SK-N-SH (cell line): ENCODE measurements at regions not wholly inside any gene's neighbourhood (a gene's known extent, or its start where the extent isn't known, plus 50 kb on each side); places are given as distances from the start of the nearest gene placed in this dataset.

Experiments used
- CTCF ChIA-PET: fragments of 300-600, 350-600 bp; formaldehyde crosslinking; extraction: SDS; loops from one replicate; lab custom pipeline; 2021; lab: Yijun Ruan, JAX
- POLR2A ChIA-PET: fragments of 350-600 bp; sonication (Branson Sonifier 250); formaldehyde crosslinking; extraction: SDS; loops from one replicate; lab custom pipeline; 2020; ENCODE audit warnings: antibody characterized with exemption, inconsistent platforms; lab: Yijun Ruan, JAX
- DNase-seq: peaks from one replicate; pipeline ENCODE4 v3.0.0; 2012
- H2AFZ ChIP-seq: fragments of 200-600 bp; sonication (generic); 2 replicates; pipeline ENCODE4 v1.8.1; 2016; ENCODE audit warnings: antibody characterized with exemption, mild to moderate bottlenecking, low read depth
- H3F3A ChIP-seq: fragments of 200-600 bp; sonication (generic); replicated peaks from 2 replicates; pipeline ENCODE3; 2016; ENCODE audit warnings: antibody characterized with exemption, mild to moderate bottlenecking; ENCODE audit not compliant: insufficient read depth
- H3K27ac ChIP-seq, 2 experiments: fragments of 200-500 bp in 1 of 2; fragments of 200-600 bp in 1 of 2; sonication (Bioruptor generic) in 1 of 2; sonication (generic), shearing (Covaris generic) in 1 of 2; 2 replicates each; pipeline versions ENCODE4 v1.5.1 to v1.6.1; 2014 to 2016; ENCODE audit warnings: low read depth in 2 of 2, inconsistent platforms in 1 of 2, low read length in 1 of 2, mild to moderate bottlenecking in 1 of 2, mixed read lengths in 1 of 2
- H3K27me3 ChIP-seq: fragments of 200-600 bp; sonication (generic), shearing (Covaris generic); 2 replicates; pipeline ENCODE4 v1.6.1; 2016; ENCODE audit warnings: mixed run types; ENCODE audit not compliant: insufficient read depth
- H3K36me3 ChIP-seq, 2 experiments: fragments of 200-500 bp in 1 of 2; fragments of 200-600 bp in 1 of 2; sonication (Bioruptor generic) in 1 of 2; sonication (generic) in 1 of 2; replicated peaks in 1 of 2; 2 replicates each; pipeline versions ENCODE3 to v1.5.1; 2014 to 2016; ENCODE audit warnings: low read length in 1 of 2, mild to moderate bottlenecking in 1 of 2; ENCODE audit not compliant: insufficient read depth in 2 of 2, control insufficient read depth in 1 of 2
- H3K4me1 ChIP-seq, 2 experiments: fragments of 200-500 bp in 1 of 2; fragments of 200-600 bp in 1 of 2; sonication (Bioruptor generic) in 1 of 2; sonication (generic), shearing (Covaris generic) in 1 of 2; 2 replicates each; pipeline versions ENCODE4 v1.5.1 to v1.6.1; 2014 to 2016; ENCODE audit warnings: low read depth in 1 of 2, low read length in 1 of 2, mixed run types in 1 of 2; ENCODE audit not compliant: insufficient read depth in 2 of 2, control insufficient read depth in 1 of 2
- H3K4me2 ChIP-seq: fragments of 200-600 bp; sonication (generic), shearing (Covaris generic); 2 replicates; pipeline ENCODE4 v1.6.1; 2017; ENCODE audit warnings: mixed run types
- H3K4me3 ChIP-seq, 2 experiments: fragments of 200-500 bp in 1 of 2; fragments of 200-600 bp in 1 of 2; sonication (Bioruptor generic) in 1 of 2; sonication (generic), shearing (Covaris generic) in 1 of 2; 2 replicates each; pipeline versions ENCODE4 v1.5.1 to v1.8.1; 2014 to 2016; ENCODE audit warnings: low read depth in 2 of 2, inconsistent platforms in 1 of 2, low read length in 1 of 2, mild to moderate bottlenecking in 1 of 2, mixed read lengths in 1 of 2, moderate library complexity in 1 of 2
- H3K79me2 ChIP-seq: fragments of 200-600 bp; sonication (generic); 2 replicates; pipeline ENCODE4 v1.8.1; 2017; ENCODE audit warnings: mild to moderate bottlenecking; ENCODE audit not compliant: insufficient read depth
- H3K9ac ChIP-seq: fragments of 200-600 bp; sonication (generic); 2 replicates; pipeline ENCODE4 v1.6.1; 2017; ENCODE audit warnings: mixed run types
- H3K9me2 ChIP-seq: fragments of 200-600 bp; sonication (generic); 2 replicates; pipeline ENCODE4 v1.6.1; 2017; ENCODE audit warnings: mixed run types
- H3K9me3 ChIP-seq: fragments of 200-600 bp; sonication (generic); 2 replicates; pipeline ENCODE4 v1.6.1; 2017; ENCODE audit warnings: mixed run types, mild to moderate bottlenecking, moderate library complexity
- H4K20me1 ChIP-seq: fragments of 200-600 bp; sonication (generic); 2 replicates; pipeline ENCODE4 v1.6.1; 2017; ENCODE audit warnings: mild to moderate bottlenecking, mixed run types; ENCODE audit not compliant: insufficient read depth
- EP300 ChIP-seq, 2 experiments: IDR thresholded peaks; 2 replicates each; pipeline versions ENCODE4 v1.4.0 to v1.6.1; 2012; ENCODE audit warnings: borderline replicate concordance in 1 of 2, low read depth in 1 of 2, low read length in 1 of 2
- FOXJ3 ChIP-seq: sonication (generic); formaldehyde crosslinking; IDR thresholded peaks from 2 replicates; pipeline ENCODE4 v1.5.1; 2020; ENCODE audit warnings: mild to moderate bottlenecking, missing genetic modification reagents
- GATA2 ChIP-seq: sonication (generic); formaldehyde crosslinking; IDR thresholded peaks from 2 replicates; pipeline ENCODE4 v1.5.0; 2020; ENCODE audit warnings: mild to moderate bottlenecking, missing genetic modification reagents
- JUND ChIP-seq: IDR thresholded peaks from 2 replicates; pipeline ENCODE4 v1.4.0; 2012
- RAD21 ChIP-seq: IDR thresholded peaks from 2 replicates; pipeline ENCODE4 v1.6.1; 2012; ENCODE audit warnings: mild to moderate bottlenecking, low read length
- REST ChIP-seq: IDR thresholded peaks from 2 replicates; pipeline ENCODE4 v1.6.1; 2012; ENCODE audit warnings: mild to moderate bottlenecking, low read depth, low read length, moderate library complexity
- SIN3A ChIP-seq: IDR thresholded peaks from 2 replicates; pipeline ENCODE4 v1.6.1; 2012; ENCODE audit warnings: low read depth, mild to moderate bottlenecking, low read length, moderate library complexity, borderline replicate concordance
- SMC3 ChIP-seq: IDR thresholded peaks from 2 replicates; pipeline ENCODE4 v1.6.1; 2012; ENCODE audit warnings: low read depth, low read length, improper control_type of control experiment
- TAF1 ChIP-seq: IDR thresholded peaks from 2 replicates; pipeline ENCODE4 v1.6.1; 2012; ENCODE audit warnings: low read depth, mild to moderate bottlenecking, low read length, moderate library complexity, borderline replicate concordance
- USF1 ChIP-seq: IDR thresholded peaks from 2 replicates; pipeline ENCODE4 v1.4.0; 2012; ENCODE audit warnings: low read depth, borderline replicate concordance
- ZBTB33 ChIP-seq: IDR thresholded peaks from 2 replicates; pipeline ENCODE4 v1.4.0; 2012; ENCODE audit warnings: low read depth, borderline replicate concordance
- WGBS: methylation state at CpG from one replicate; pipeline ENCODE4 v1.1.6; 2017; ENCODE audit warnings: low lambda C conversion rate; 5-methylcytosine and 5-hydroxymethylcytosine counted together

- Histone ChIP-seq H3K36me3 (no peaks in the 10 kb centered on the region), H3K9ac (no peak overlapping the region), H4K20me1 (no peaks in the 10 kb centered on the region), H3K27me3 (no peaks in the 10 kb centered on the region), H3F3A (no peaks in the 10 kb centered on the region), H3K79me2 (no peaks in the 10 kb centered on the region), H3K4me3 (no peak overlapping the region), H3K9me2 (no peaks in the 10 kb centered on the region), H2AFZ (no peak overlapping the region), H3K4me2 (no peak overlapping the region), H3K9me3 (no peaks in the 10 kb centered on the region), H3K4me1 (no peaks in the 10 kb centered on the region), H3K27ac (no peak overlapping the region)
- DNase-seq, result no peak
- ChIA-PET CTCF (no interaction called here), POLR2A (no interaction called here)
- TF ChIP-seq TAF1, result no peak
- no peak for TF ChIP-seq SMC3
- no peak for TF ChIP-seq RAD21
- TF ChIP-seq REST, result no peak
- no peak for TF ChIP-seq JUND
- TF ChIP-seq EP300 (IDR thresholded peaks at IDR 0.05; ENCODE audit: borderline replicate concordance in 1 of 2, low read depth in 1 of 2, low read length in 1 of 2), result no peak
- TF ChIP-seq SIN3A, result no peak
- no peak for TF ChIP-seq USF1
- no peak for TF ChIP-seq GATA2
- 51% methylated on average over 8 of the region's 8 CpGs for WGBS
These were observed 338.9 kb downstream of the KLF5 start for GRCh38 chr13:73397496-73398305.

- H3K4me3 ChIP-seq, result no peak overlapping the region
- ChIA-PET POLR2A (no interaction called here), CTCF (no interaction called here)
- no peak overlapping the region for H3K9ac ChIP-seq
- no peaks in the 10 kb centered on the region for H3F3A ChIP-seq
- H3K9me2 ChIP-seq, result no peaks in the 10 kb centered on the region
- H3K36me3 ChIP-seq, result no peaks in the 10 kb centered on the region
- no peak for DNase-seq
- H4K20me1 ChIP-seq, result no peaks in the 10 kb centered on the region
- H3K27ac ChIP-seq, result no peak overlapping the region
- no peaks in the 10 kb centered on the region for H3K79me2 ChIP-seq
- no peak overlapping the region for H3K4me2 ChIP-seq
- no peaks in the 10 kb centered on the region for H3K27me3 ChIP-seq
- no peak overlapping the region for H2AFZ ChIP-seq
- no peaks in the 10 kb centered on the region for H3K9me3 ChIP-seq
- TF ChIP-seq ZBTB33 (no peak), FOXJ3 (CRISPR knock-in tag) (no peak), EP300 (IDR thresholded peaks at IDR 0.05; ENCODE audit: borderline replicate concordance in 1 of 2, low read depth in 1 of 2, low read length in 1 of 2) (no peak)
- H3K4me1 ChIP-seq, result no peaks in the 10 kb centered on the region
These were observed 335.3 kb downstream of the KLF5 start for GRCh38 chr13:73394066-73394465.
